Epithelial cell of proximal tubule (primary cell): ENCODE measurements at regions not wholly inside any gene's neighbourhood (a gene's known extent, or its start where the extent isn't known, plus 50 kb on each side); places are given as distances from the start of the nearest gene placed in this dataset.

Source experiments
- DNase-seq: peaks from one replicate; pipeline ENCODE4 v3.0.0-alpha.2; 2011; ENCODE audit warnings: low read depth
- H3K4me3 ChIP-seq: 2 replicates; pipeline ENCODE4 v1.5.1; 2011; ENCODE audit warnings: low read depth, mild to moderate bottlenecking, low read length
- CTCF ChIP-seq: conservative IDR thresholded peaks from 2 replicates; pipeline ENCODE4 v1.5.1; 2012; ENCODE audit warnings: low read depth, mild to moderate bottlenecking, low read length

- no peak overlapping the region for H3K4me3 ChIP-seq
- DNase-seq = no peak
- TF ChIP-seq CTCF = no peak
Observed at GRCh38 chr6:143613749-143614148, 64.0 kb upstream of the PHACTR2 start.

- TF ChIP-seq CTCF = no peak
Observed at GRCh38 chr6:143612186-143612585, 65.6 kb upstream of the PHACTR2 start.

GRCh38 chr6:143611580-143611979 is 66.2 kb upstream of the PHACTR2 start:
- DNase-seq = no peak
- H3K4me3 ChIP-seq = no peak overlapping the region
- no peak for TF ChIP-seq CTCF

More at GRCh38 chr6:143612186-143612585, 65.6 kb upstream of the PHACTR2 start:
- no peak for DNase-seq
- H3K4me3 ChIP-seq = no peak overlapping the region

GRCh38 chr6:143609972-143610371 is 67.8 kb upstream of the PHACTR2 start:
- no peak overlapping the region for H3K4me3 ChIP-seq
- no peak for DNase-seq
- no peak for TF ChIP-seq CTCF

- DNase-seq = no peak
- no peak for TF ChIP-seq CTCF
- H3K4me3 ChIP-seq = no peak overlapping the region
Observed at GRCh38 chr6:143609501-143609900, 68.3 kb upstream of the PHACTR2 start.

- no peak overlapping the region for H3K4me3 ChIP-seq
- no peak for TF ChIP-seq CTCF
- DNase-seq = no peak
Observed at GRCh38 chr6:143608906-143609305, 68.9 kb upstream of the PHACTR2 start.

- DNase-seq = no peak
- no peak for TF ChIP-seq CTCF
- H3K4me3 ChIP-seq = no peak overlapping the region
Observed at GRCh38 chr6:143607974-143608373, 69.8 kb upstream of the PHACTR2 start.
